SK-N-MC (cell line): ENCODE measurements at regions not wholly inside any gene's neighbourhood (a gene's known extent, or its start where the extent isn't known, plus 50 kb on each side); places are given as distances from the start of the nearest gene placed in this dataset.

Source experiments
- DNase-seq: peaks from one replicate; pipeline ENCODE4 v3.0.0-alpha.2; 2011; ENCODE audit warnings: low read depth, low spot score
- H3K27ac ChIP-seq: fragments of 200-600 bp; sonication (generic); 2 replicates; pipeline ENCODE4 v1.5.1; 2016; ENCODE audit warnings: mixed run types
- H3K36me3 ChIP-seq: fragments of 200-600 bp; sonication (generic); 2 replicates; pipeline ENCODE4 v1.6.1; 2017; ENCODE audit warnings: antibody characterized with exemption, low read length, mixed read lengths; ENCODE audit not compliant: insufficient read depth
- H3K4me3 ChIP-seq: fragments of 200-600 bp; sonication (generic); 2 replicates; pipeline ENCODE4 v1.5.1; 2016
- H3K9ac ChIP-seq: fragments of 200-600 bp; sonication (generic); 2 replicates; pipeline ENCODE4 v1.8.0; 2017; ENCODE audit warnings: mixed run types, mixed read lengths; ENCODE audit not compliant: insufficient read length
- H3K9me3 ChIP-seq: fragments of 200-600 bp; sonication (generic); 2 replicates; pipeline ENCODE4 v1.6.1; 2017; ENCODE audit warnings: low read depth, mild to moderate bottlenecking, antibody characterized with exemption, low read length, moderate library complexity, mixed read lengths
- EZH2 ChIP-seq: fragments of 200-600 bp; sonication (generic); IDR thresholded peaks from one replicate; pipeline ENCODE4 v1.6.1; 2017; ENCODE audit warnings: antibody characterized with exemption
- FOXP2 ChIP-seq: optimal IDR thresholded peaks from 2 replicates; pipeline ENCODE3; 2011; ENCODE audit warnings: mild to moderate bottlenecking, moderate library complexity; ENCODE audit not compliant: insufficient read depth; ENCODE audit errors: extremely low read length, control extremely low read depth
- POLR2AphosphoS5 ChIP-seq: IDR thresholded peaks from 2 replicates; pipeline ENCODE4 v1.6.1; 2012; ENCODE audit warnings: mild to moderate bottlenecking, low read depth, low read length, borderline replicate concordance

GRCh38 chr18:39839782-39840181, 2115.3 kb upstream of the PIK3C3 start:
- Histone ChIP-seq H3K9me3 (no peaks in the 10 kb centered on the region), H3K36me3 (no peaks in the 10 kb centered on the region), H3K27ac (no peak overlapping the region), H3K9ac (no peak overlapping the region), H3K4me3 (no peak overlapping the region)
- TF ChIP-seq FOXP2 (no peak), EZH2 (no peak), POLR2AphosphoS5 (no peak)
- no peak for DNase-seq

- Histone ChIP-seq H3K4me3 (no peak overlapping the region), H3K36me3 (no peaks in the 10 kb centered on the region), H3K9me3 (no peaks in the 10 kb centered on the region), H3K27ac (no peak overlapping the region), H3K9ac (no peak overlapping the region)
- no peak for TF ChIP-seq POLR2AphosphoS5
- TF ChIP-seq FOXP2: no peak
- no peak for TF ChIP-seq EZH2
- no peak for DNase-seq
These were observed 2116.2 kb upstream of the PIK3C3 start for GRCh38 chr18:39838831-39839230.

GRCh38 chr18:39835303-39836030, 2119.6 kb upstream of the PIK3C3 start:
- TF ChIP-seq FOXP2 (no peak), EZH2 (no peak), POLR2AphosphoS5 (no peak)
- Histone ChIP-seq H3K9me3 (no peaks in the 10 kb centered on the region), H3K4me3 (no peak overlapping the region), H3K36me3 (no peaks in the 10 kb centered on the region), H3K27ac (no peak overlapping the region), H3K9ac (no peak overlapping the region)
- no peak for DNase-seq

GRCh38 chr18:39834636-39835035, 2120.4 kb upstream of the PIK3C3 start:
- no peak overlapping the region for H3K4me3 ChIP-seq
- DNase-seq: no peak
- no peak for TF ChIP-seq FOXP2
- TF ChIP-seq POLR2AphosphoS5: no peak
- no peak for TF ChIP-seq EZH2

GRCh38 chr18:39825485-39826150, 2129.4 kb upstream of the PIK3C3 start:
- no peaks in the 10 kb centered on the region for H3K9me3 ChIP-seq
- TF ChIP-seq FOXP2 (no peak), POLR2AphosphoS5 (no peak), EZH2 (no peak)
- DNase-seq: peak; percentile 30
- H3K4me3 ChIP-seq: no peak overlapping the region; the same call in 1 of the 2 replicates
- no peaks in the 10 kb centered on the region for H3K36me3 ChIP-seq
- H3K9ac ChIP-seq: no peak overlapping the region
- H3K27ac ChIP-seq: no peak overlapping the region

More at GRCh38 chr18:39834636-39835035, 2120.4 kb upstream of the PIK3C3 start:
- no peak overlapping the region for H3K9ac ChIP-seq
- no peak overlapping the region for H3K27ac ChIP-seq
- H3K9me3 ChIP-seq: no peaks in the 10 kb centered on the region
- no peaks in the 10 kb centered on the region for H3K36me3 ChIP-seq

GRCh38 chr18:39806525-39806924, 2148.5 kb upstream of the PIK3C3 start:
- no peak overlapping the region for H3K27ac ChIP-seq
- H3K9ac ChIP-seq: no peak overlapping the region
- H3K9me3 ChIP-seq: peaks cover 2% of the 10 kb centered on the region; the same call in 1 of the 2 replicates
- no peak overlapping the region for H3K4me3 ChIP-seq
- no peak for DNase-seq
- TF ChIP-seq EZH2 (no peak), FOXP2 (no peak), POLR2AphosphoS5 (no peak)
- H3K36me3 ChIP-seq: no peaks in the 10 kb centered on the region

GRCh38 chr18:39805218-39805617, 2149.8 kb upstream of the PIK3C3 start:
- H3K9ac ChIP-seq: no peak overlapping the region
- H3K4me3 ChIP-seq: no peak overlapping the region
- no peak overlapping the region for H3K27ac ChIP-seq
- no peak for DNase-seq
- H3K36me3 ChIP-seq: no peaks in the 10 kb centered on the region
- TF ChIP-seq EZH2 (no peak), FOXP2 (no peak), POLR2AphosphoS5 (no peak)
- peaks cover 2% of the 10 kb centered on the region; the same call in 1 of the 2 replicates for H3K9me3 ChIP-seq

- H3K4me3 ChIP-seq: no peak overlapping the region
- no peak overlapping the region for H3K27ac ChIP-seq
- TF ChIP-seq EZH2 (no peak), FOXP2 (no peak), POLR2AphosphoS5 (no peak)
- no peaks in the 10 kb centered on the region for H3K36me3 ChIP-seq
- no peak for DNase-seq
- peaks cover 2% of the 10 kb centered on the region; the same call in 1 of the 2 replicates for H3K9me3 ChIP-seq
- H3K9ac ChIP-seq: no peak overlapping the region
These were observed 2152.3 kb upstream of the PIK3C3 start for GRCh38 chr18:39802648-39803229.

GRCh38 chr18:39801848-39802247, 2153.2 kb upstream of the PIK3C3 start:
- H3K27ac ChIP-seq: no peak overlapping the region
- peaks cover 2% of the 10 kb centered on the region; the same call in 1 of the 2 replicates for H3K9me3 ChIP-seq
- no peaks in the 10 kb centered on the region for H3K36me3 ChIP-seq
- H3K4me3 ChIP-seq: no peak overlapping the region
- TF ChIP-seq EZH2 (no peak), FOXP2 (no peak), POLR2AphosphoS5 (no peak)
- no peak overlapping the region for H3K9ac ChIP-seq
- no peak for DNase-seq
